RWPE2 (cell line): ENCODE measurements at regions not wholly inside any gene's neighbourhood (a gene's known extent, or its start where the extent isn't known, plus 50 kb on each side); places are given as distances from the start of the nearest gene placed in this dataset.
"Not testable (repeated sequence)": the region's sequence is repeated elsewhere in the genome, so short reads cannot be mapped to it uniquely, and the experiment has no call there.

Source experiments
- ATAC-seq: fragments of 200-7000 bp; cut with Tn5 transposase; 3 replicates; pipeline ENCODE4 v1.9.1; 2021; ENCODE audit warnings: low read depth
- DNase-seq: peaks from one replicate; pipeline ENCODE4 v3.0.0-alpha.2; 2020; ENCODE audit warnings: low spot score
- H3K27ac ChIP-seq: fragments of 450-650 bp; 2 replicates; pipeline ENCODE4 v1.5.1; 2017; ENCODE audit warnings: mild to moderate bottlenecking; ENCODE audit not compliant: poor library complexity, severe bottlenecking
- H3K27me3 ChIP-seq: fragments of 250-450 bp; sonication (Bioruptor Pico); 2 replicates; pipeline ENCODE4 v1.5.1; 2021; ENCODE audit warnings: mild to moderate bottlenecking, moderate library complexity; ENCODE audit not compliant: insufficient read depth, poor library complexity, severe bottlenecking
- H3K36me3 ChIP-seq: fragments of 250-450 bp; sonication (Bioruptor Pico); 2 replicates; pipeline ENCODE4 v1.5.1; 2020; ENCODE audit warnings: low read depth, mild to moderate bottlenecking, moderate library complexity
- H3K4me1 ChIP-seq: fragments of 250-450 bp; sonication (Bioruptor Pico); 2 replicates; pipeline ENCODE4 v1.5.1; 2021; ENCODE audit warnings: mild to moderate bottlenecking, moderate library complexity; ENCODE audit not compliant: insufficient read depth, poor library complexity, severe bottlenecking
- H3K4me3 ChIP-seq: fragments of 250-450 bp; sonication (Bioruptor Pico); 2 replicates; pipeline ENCODE4 v1.5.1; 2021; ENCODE audit warnings: mild to moderate bottlenecking, moderate library complexity; ENCODE audit not compliant: severe bottlenecking
- H3K9me3 ChIP-seq: fragments of 250-450 bp; sonication (Bioruptor Pico); 2 replicates; pipeline ENCODE4 v1.5.1; 2021; ENCODE audit warnings: mild to moderate bottlenecking, moderate library complexity; ENCODE audit not compliant: severe bottlenecking
- CTCF ChIP-seq: fragments of 450-650 bp; IDR thresholded peaks from one replicate; pipeline ENCODE4 v1.5.1; 2017; ENCODE audit warnings: mild to moderate bottlenecking, moderate library complexity; ENCODE audit not compliant: poor library complexity, severe bottlenecking

GRCh38 chr3:8164145-8164544 lies 337.5 kb upstream of the LMCD1 start:
- Histone ChIP-seq H3K27ac (no peak overlapping the region), H3K4me3 (no peak overlapping the region), H3K4me1 (no peaks in the 10 kb centered on the region), H3K27me3 (no peaks in the 10 kb centered on the region), H3K36me3 (no peaks in the 10 kb centered on the region), H3K9me3 (no peaks in the 10 kb centered on the region)
- DNase-seq: no peak
- ATAC-seq: no peak
- no peak for TF ChIP-seq CTCF

- no peak for TF ChIP-seq CTCF
- no peaks in the 10 kb centered on the region for H3K9me3 ChIP-seq
- no peak overlapping the region for H3K4me3 ChIP-seq
- ATAC-seq (no peak), DNase-seq (no peak)
- no peaks in the 10 kb centered on the region for H3K27me3 ChIP-seq
- no peak overlapping the region for H3K27ac ChIP-seq
- H3K36me3 ChIP-seq: no peaks in the 10 kb centered on the region
- H3K4me1 ChIP-seq: no peaks in the 10 kb centered on the region
Observed at GRCh38 chr3:8166014-8166413, 335.6 kb upstream of the LMCD1 start.

- TF ChIP-seq CTCF: no peak
- ATAC-seq: no peak
- Histone ChIP-seq H3K36me3 (no peaks in the 10 kb centered on the region), H3K4me3 (no peak overlapping the region), H3K4me1 (no peaks in the 10 kb centered on the region), H3K9me3 (no peaks in the 10 kb centered on the region), H3K27ac (no peak overlapping the region), H3K27me3 (no peaks in the 10 kb centered on the region)
- no peak for DNase-seq
Observed at GRCh38 chr3:8170971-8171508, 330.6 kb upstream of the LMCD1 start.

- no peak for TF ChIP-seq CTCF
- Histone ChIP-seq H3K27ac (no peak overlapping the region), H3K27me3 (no peaks in the 10 kb centered on the region), H3K4me3 (no peak overlapping the region), H3K9me3 (no peaks in the 10 kb centered on the region), H3K4me1 (no peaks in the 10 kb centered on the region), H3K36me3 (no peaks in the 10 kb centered on the region)
- DNase-seq: no peak
- ATAC-seq: no peak
Observed at GRCh38 chr3:8173892-8174291, 327.7 kb upstream of the LMCD1 start.

GRCh38 chr3:8176759-8177483 lies 324.7 kb upstream of the LMCD1 start:
- not testable (repeated sequence) for H3K36me3 ChIP-seq, H3K27ac ChIP-seq, H3K4me3 ChIP-seq, DNase-seq, H3K9me3 ChIP-seq, H3K27me3 ChIP-seq, H3K4me1 ChIP-seq
- peak; percentile 73 for ATAC-seq

GRCh38 chr3:8178516-8178915 lies 323.1 kb upstream of the LMCD1 start:
- H3K27me3 ChIP-seq, H3K4me1 ChIP-seq, DNase-seq, ATAC-seq, H3K4me3 ChIP-seq, H3K36me3 ChIP-seq, H3K9me3 ChIP-seq, H3K27ac ChIP-seq: not testable (repeated sequence)
